SK-N-MC (cell line): ENCODE measurements at regions not wholly inside any gene's neighbourhood (a gene's known extent, or its start where the extent isn't known, plus 50 kb on each side); places are given as distances from the start of the nearest gene placed in this dataset.

Experiments used
- DNase-seq: peaks from one replicate; pipeline ENCODE4 v3.0.0-alpha.2; 2011; ENCODE audit warnings: low read depth, low spot score
- H3K27ac ChIP-seq: fragments of 200-600 bp; sonication (generic); 2 replicates; pipeline ENCODE4 v1.5.1; 2016; ENCODE audit warnings: mixed run types
- H3K36me3 ChIP-seq: fragments of 200-600 bp; sonication (generic); 2 replicates; pipeline ENCODE4 v1.6.1; 2017; ENCODE audit warnings: antibody characterized with exemption, low read length, mixed read lengths; ENCODE audit not compliant: insufficient read depth
- H3K4me3 ChIP-seq: fragments of 200-600 bp; sonication (generic); 2 replicates; pipeline ENCODE4 v1.5.1; 2016
- H3K9ac ChIP-seq: fragments of 200-600 bp; sonication (generic); 2 replicates; pipeline ENCODE4 v1.8.0; 2017; ENCODE audit warnings: mixed run types, mixed read lengths; ENCODE audit not compliant: insufficient read length
- H3K9me3 ChIP-seq: fragments of 200-600 bp; sonication (generic); 2 replicates; pipeline ENCODE4 v1.6.1; 2017; ENCODE audit warnings: low read depth, mild to moderate bottlenecking, antibody characterized with exemption, low read length, moderate library complexity, mixed read lengths
- EZH2 ChIP-seq: fragments of 200-600 bp; sonication (generic); IDR thresholded peaks from one replicate; pipeline ENCODE4 v1.6.1; 2017; ENCODE audit warnings: antibody characterized with exemption
- FOXP2 ChIP-seq: optimal IDR thresholded peaks from 2 replicates; pipeline ENCODE3; 2011; ENCODE audit warnings: mild to moderate bottlenecking, moderate library complexity; ENCODE audit not compliant: insufficient read depth; ENCODE audit errors: extremely low read length, control extremely low read depth
- POLR2AphosphoS5 ChIP-seq: IDR thresholded peaks from 2 replicates; pipeline ENCODE4 v1.6.1; 2012; ENCODE audit warnings: mild to moderate bottlenecking, low read depth, low read length, borderline replicate concordance

- Histone ChIP-seq H3K4me3 (no peak overlapping the region), H3K36me3 (no peaks in the 10 kb centered on the region), H3K9me3 (no peaks in the 10 kb centered on the region), H3K9ac (no peak overlapping the region), H3K27ac (no peak overlapping the region)
- no peak for TF ChIP-seq FOXP2
- no peak for TF ChIP-seq EZH2
- no peak for TF ChIP-seq POLR2AphosphoS5
- DNase-seq: no peak
Observed at GRCh38 chr13:112252804-112253590, 123.2 kb upstream of the SPACA7 start.

GRCh38 chr13:112253631-112254030 is 122.5 kb upstream of the SPACA7 start:
- Histone ChIP-seq H3K9me3 (no peaks in the 10 kb centered on the region), H3K4me3 (no peak overlapping the region), H3K27ac (no peak overlapping the region), H3K9ac (no peak overlapping the region), H3K36me3 (no peaks in the 10 kb centered on the region)
- no peak for TF ChIP-seq FOXP2
- TF ChIP-seq POLR2AphosphoS5: no peak
- no peak for TF ChIP-seq EZH2
- no peak for DNase-seq

GRCh38 chr13:112254061-112254818 is 121.9 kb upstream of the SPACA7 start:
- Histone ChIP-seq H3K36me3 (no peaks in the 10 kb centered on the region), H3K9ac (no peak overlapping the region), H3K9me3 (no peaks in the 10 kb centered on the region), H3K27ac (no peak overlapping the region), H3K4me3 (no peak overlapping the region)
- TF ChIP-seq POLR2AphosphoS5: no peak
- no peak for TF ChIP-seq EZH2
- no peak for TF ChIP-seq FOXP2
- no peak for DNase-seq

GRCh38 chr13:112254900-112255299 is 121.3 kb upstream of the SPACA7 start:
- no peak overlapping the region for H3K9ac ChIP-seq
- no peak overlapping the region for H3K27ac ChIP-seq
- no peak for TF ChIP-seq POLR2AphosphoS5
- no peak for TF ChIP-seq FOXP2
- TF ChIP-seq EZH2: no peak
- H3K4me3 ChIP-seq: no peak overlapping the region
- no peak for DNase-seq
- no peaks in the 10 kb centered on the region for H3K36me3 ChIP-seq
- H3K9me3 ChIP-seq: no peaks in the 10 kb centered on the region

GRCh38 chr13:112255550-112256120 is 120.5 kb upstream of the SPACA7 start:
- no peaks in the 10 kb centered on the region for H3K9me3 ChIP-seq

GRCh38 chr13:112256716-112257494 is 119.2 kb upstream of the SPACA7 start:
- no peak for DNase-seq
- Histone ChIP-seq H3K9me3 (no peaks in the 10 kb centered on the region), H3K36me3 (no peaks in the 10 kb centered on the region), H3K9ac (no peak overlapping the region), H3K27ac (no peak overlapping the region), H3K4me3 (no peak overlapping the region)
- TF ChIP-seq FOXP2: no peak
- TF ChIP-seq POLR2AphosphoS5: no peak
- no peak for TF ChIP-seq EZH2

More at GRCh38 chr13:112255550-112256120, 120.5 kb upstream of the SPACA7 start:
- no peak overlapping the region for H3K9ac ChIP-seq
- no peaks in the 10 kb centered on the region for H3K36me3 ChIP-seq
- DNase-seq: no peak
- TF ChIP-seq EZH2: no peak
- no peak for TF ChIP-seq POLR2AphosphoS5
- TF ChIP-seq FOXP2: no peak
- no peak overlapping the region for H3K27ac ChIP-seq
- H3K4me3 ChIP-seq: no peak overlapping the region

GRCh38 chr13:112259511-112259910 is 116.6 kb upstream of the SPACA7 start:
- no peak overlapping the region for H3K4me3 ChIP-seq
- H3K9me3 ChIP-seq: no peaks in the 10 kb centered on the region
- no peak for DNase-seq
- TF ChIP-seq FOXP2 (no peak), EZH2 (no peak), POLR2AphosphoS5 (no peak)
- H3K36me3 ChIP-seq: no peaks in the 10 kb centered on the region
- no peak overlapping the region for H3K9ac ChIP-seq
- H3K27ac ChIP-seq: no peak overlapping the region
